Urinary bladder (tissue), 4 donors: ENCODE measurements at regions not wholly inside any gene's neighbourhood (a gene's known extent, or its start where the extent isn't known, plus 50 kb on each side); places are given as distances from the start of the nearest gene placed in this dataset. TPM values are rescaled to one million over a fixed set of nuclear protein-coding genes. Genes with fewer than 3 reads are reported as not detected.

Experiments
- DNase-seq: peaks from one replicate; pipeline ENCODE4 v3.0.0-alpha.2; 2015; ENCODE audit errors: extremely low spot score
- H3K27ac ChIP-seq: one replicate; pipeline ENCODE4 v1.5.1; 2013; ENCODE audit warnings: low read depth, mild to moderate bottlenecking, moderate library complexity
- H3K36me3 ChIP-seq: one replicate; pipeline ENCODE4 v1.6.1; 2013; ENCODE audit warnings: mild to moderate bottlenecking, moderate library complexity; ENCODE audit not compliant: insufficient read depth
- H3K4me1 ChIP-seq: one replicate; pipeline ENCODE4 v1.6.1; 2013; ENCODE audit warnings: mild to moderate bottlenecking, moderate library complexity; ENCODE audit not compliant: insufficient read depth
- H3K4me3 ChIP-seq: one replicate; pipeline ENCODE4 v1.5.1; 2013; ENCODE audit warnings: low read depth, low read length
- WGBS: extraction: QIAGEN DNeasy Blood & Tissue Kit; methylation state at CpG from one replicate; pipeline ENCODE4 v1.1.7; 2013; 5-methylcytosine and 5-hydroxymethylcytosine counted together
- small RNA-seq: library from RNA; depleted of rRNA; stranded (forward); fragments of <200 nt; gene quantifications from one replicate; pipeline ENCODE3, GENCODE V24; 2014
- donor health status: healthy with polysubstance abuse.
- donor health status: healthy.

DNA sequence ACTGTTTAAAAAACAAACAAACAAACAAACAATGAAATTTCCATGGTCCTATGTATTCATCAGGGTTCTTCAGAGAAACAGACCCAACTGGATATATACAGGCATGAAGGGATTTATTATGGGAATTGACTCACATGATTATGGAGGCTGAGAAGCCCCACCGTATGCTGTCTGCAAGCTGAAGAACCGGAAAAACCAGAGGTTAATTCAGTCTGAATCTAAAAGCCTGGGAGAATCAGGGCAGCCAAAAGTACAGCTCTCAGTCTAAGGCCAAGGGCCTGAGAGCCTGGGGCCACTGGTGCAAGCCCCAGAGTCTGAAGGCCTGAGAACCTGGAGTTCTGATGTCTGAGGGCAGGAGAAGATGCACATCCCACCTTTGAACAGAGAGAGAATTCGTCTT is 163.5 kb downstream of the MDFIC start:
- no peak overlapping the region for H3K4me3 ChIP-seq
- 93% methylated on average over 3 of the region's 3 CpGs for whole genome bisulfite sequencing
- DNase-seq, result no peak
- H3K4me1 ChIP-seq, result peaks cover 3% of the 10 kb centered on the region
- no peak overlapping the region for H3K27ac ChIP-seq
- H3K36me3 ChIP-seq, result no peaks in the 10 kb centered on the region

GRCh38 chr7:115083935-115084334 is 162.0 kb downstream of the MDFIC start:
- DNase-seq, result no peak
- Histone ChIP-seq H3K4me1 (peaks cover 3% of the 10 kb centered on the region), H3K27ac (no peak overlapping the region), H3K36me3 (no peaks in the 10 kb centered on the region), H3K4me3 (no peak overlapping the region)
- whole genome bisulfite sequencing, result 96% methylated on average over 4 of the region's 4 CpGs

- no peaks in the 10 kb centered on the region for H3K36me3 ChIP-seq
- H3K27ac ChIP-seq, result no peak overlapping the region
- H3K4me1 ChIP-seq, result no peaks in the 10 kb centered on the region
- H3K4me3 ChIP-seq, result no peak overlapping the region
- no peak for DNase-seq
- WGBS, result 58% methylated on average over 3 of the region's 3 CpGs
Measured at GRCh38 chr7:115081772-115082171, 159.9 kb downstream of the MDFIC start.

DNA sequence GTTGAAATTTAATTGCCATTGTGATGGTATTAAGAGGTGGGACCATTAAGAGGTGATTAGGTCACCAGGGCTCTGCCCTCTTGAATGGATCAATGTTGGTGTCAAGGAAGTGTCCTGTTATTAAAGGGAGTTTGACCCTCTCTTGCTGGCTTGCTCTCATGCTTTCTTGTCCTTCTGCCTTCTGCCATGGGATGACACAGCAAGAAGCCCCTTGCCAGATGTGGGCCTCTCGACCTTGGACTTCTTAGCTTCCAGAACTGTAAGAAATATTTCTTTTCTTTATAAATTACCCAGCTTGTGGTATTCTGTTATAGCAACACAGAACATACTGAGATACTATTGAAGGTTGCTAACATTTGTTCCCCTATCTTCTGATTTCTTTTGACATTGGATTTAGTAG is 157.0 kb downstream of the MDFIC start:
- no peak overlapping the region for H3K27ac ChIP-seq
- no peaks in the 10 kb centered on the region for H3K36me3 ChIP-seq
- H3K4me3 ChIP-seq, result no peak overlapping the region
- H3K4me1 ChIP-seq, result no peaks in the 10 kb centered on the region
- 91% methylated on average over 1 of the region's 1 CpG for WGBS
- DNase-seq, result no peak

DNA sequence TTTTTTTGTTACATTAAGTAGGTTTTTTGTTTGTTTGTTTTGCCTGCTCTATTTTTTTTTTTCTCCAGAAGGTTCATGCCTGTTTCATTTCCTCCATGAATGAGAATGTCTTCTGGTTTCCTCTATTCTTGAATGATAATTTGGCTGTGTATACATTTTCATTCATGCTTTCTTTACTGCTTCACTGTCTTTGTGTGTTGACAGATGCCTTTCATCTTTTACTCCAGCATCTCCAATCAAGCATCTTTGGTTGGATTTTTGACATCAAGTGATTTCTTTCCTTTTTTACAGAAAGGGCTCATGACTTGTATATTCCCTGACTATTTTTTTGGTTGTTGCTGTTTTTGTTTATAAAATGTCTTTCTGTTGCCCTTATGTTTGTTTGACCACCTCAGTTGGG is 156.5 kb downstream of the MDFIC start:
- H3K27ac ChIP-seq, result no peak overlapping the region
- no peaks in the 10 kb centered on the region for H3K36me3 ChIP-seq
- no peak overlapping the region for H3K4me3 ChIP-seq
- DNase-seq, result no peak
- no peaks in the 10 kb centered on the region for H3K4me1 ChIP-seq

GRCh38 chr7:115070311-115070710 is 148.4 kb downstream of the MDFIC start:
- Histone ChIP-seq H3K4me3 (no peak overlapping the region), H3K27ac (no peak overlapping the region), H3K4me1 (no peaks in the 10 kb centered on the region), H3K36me3 (no peaks in the 10 kb centered on the region)
- WGBS, result 87% methylated on average over 1 of the region's 1 CpG
- no peak for DNase-seq

Small RNAs in the stretch of these regions (small RNA-seq; reads per million reads assigned to genes)
- gene RF00019 (not detected), gene SNORA25B (not detected)
